ENCODE measurements at regions not wholly inside any gene's neighbourhood (a gene's known extent, or its start where the extent isn't known, plus 50 kb on each side); places are given as distances from the start of the nearest gene placed in this dataset.
A peak's percentile ranks its signal among the peaks of the same experiment; 100 is the strongest.

DNA sequence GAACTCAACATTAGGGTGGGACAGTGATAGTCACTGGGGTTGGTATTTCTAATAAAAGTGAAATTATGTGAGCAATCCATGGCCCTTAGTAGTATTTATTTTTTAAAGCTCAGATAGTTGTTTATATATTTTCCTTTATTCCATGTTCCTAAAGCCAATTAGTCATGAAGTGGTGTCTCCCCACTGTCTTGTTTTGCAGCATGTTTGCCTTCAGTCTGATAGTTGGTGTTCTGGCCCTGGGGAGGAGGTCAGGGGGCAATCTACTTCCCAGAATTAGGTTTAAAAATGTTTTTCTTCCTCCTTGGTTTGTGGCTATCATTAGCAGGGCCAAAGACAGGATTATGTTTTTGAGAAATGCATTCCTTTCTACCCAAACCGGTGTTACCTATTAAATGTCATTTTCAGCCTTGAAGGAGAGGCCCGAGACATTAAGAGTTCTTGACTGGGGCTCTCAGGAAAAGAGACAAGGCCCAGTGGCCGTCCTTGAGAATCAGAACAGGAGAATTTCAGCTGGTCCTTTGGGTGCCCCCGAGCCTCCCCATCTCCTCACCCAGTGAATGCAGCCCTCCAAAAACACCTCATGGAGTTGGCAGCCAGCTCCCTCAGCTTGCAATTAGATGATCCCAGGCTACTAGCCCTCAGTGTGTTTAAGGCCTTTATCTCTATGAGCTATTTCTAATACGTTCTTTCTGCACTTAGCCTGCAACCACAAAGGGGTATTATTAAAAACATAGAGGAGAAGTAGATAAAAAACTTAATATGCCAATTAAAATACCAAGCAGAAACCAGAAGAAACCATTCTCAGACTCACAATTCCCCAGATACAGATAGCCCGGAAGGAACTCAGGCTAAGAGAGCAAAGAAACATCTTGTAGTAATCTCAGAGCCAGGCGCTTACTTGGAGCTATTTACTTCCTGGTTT lies 71.3 kb upstream of the NGF start:
- TF ChIP-seq, protein P1, sequence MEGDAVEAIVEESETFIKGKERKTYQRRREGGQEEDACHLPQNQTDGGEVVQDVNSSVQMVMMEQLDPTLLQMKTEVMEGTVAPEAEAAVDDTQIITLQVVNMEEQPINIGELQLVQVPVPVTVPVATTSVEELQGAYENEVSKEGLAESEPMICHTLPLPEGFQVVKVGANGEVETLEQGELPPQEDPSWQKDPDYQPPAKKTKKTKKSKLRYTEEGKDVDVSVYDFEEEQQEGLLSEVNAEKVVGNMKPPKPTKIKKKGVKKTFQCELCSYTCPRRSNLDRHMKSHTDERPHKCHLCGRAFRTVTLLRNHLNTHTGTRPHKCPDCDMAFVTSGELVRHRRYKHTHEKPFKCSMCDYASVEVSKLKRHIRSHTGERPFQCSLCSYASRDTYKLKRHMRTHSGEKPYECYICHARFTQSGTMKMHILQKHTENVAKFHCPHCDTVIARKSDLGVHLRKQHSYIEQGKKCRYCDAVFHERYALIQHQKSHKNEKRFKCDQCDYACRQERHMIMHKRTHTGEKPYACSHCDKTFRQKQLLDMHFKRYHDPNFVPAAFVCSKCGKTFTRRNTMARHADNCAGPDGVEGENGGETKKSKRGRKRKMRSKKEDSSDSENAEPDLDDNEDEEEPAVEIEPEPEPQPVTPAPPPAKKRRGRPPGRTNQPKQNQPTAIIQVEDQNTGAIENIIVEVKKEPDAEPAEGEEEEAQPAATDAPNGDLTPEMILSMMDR (conservative IDR thresholded peaks at IDR 0.05; ENCODE audit: low read depth): no peak
- H3K27ac ChIP-seq: no peak overlapping the region
- DNase-seq (ENCODE audit: low spot score): no peak
- ChIA-PET POLR2A (ENCODE audit: low non-redundant PET) (no interaction called here), CTCF (interaction anchor here (0.7 kb wide), 2 partner anchors 52 to 100 kb away, joined by 3 to 6 read pairs; no protein-coding TSS in a partner anchor)

DNA sequence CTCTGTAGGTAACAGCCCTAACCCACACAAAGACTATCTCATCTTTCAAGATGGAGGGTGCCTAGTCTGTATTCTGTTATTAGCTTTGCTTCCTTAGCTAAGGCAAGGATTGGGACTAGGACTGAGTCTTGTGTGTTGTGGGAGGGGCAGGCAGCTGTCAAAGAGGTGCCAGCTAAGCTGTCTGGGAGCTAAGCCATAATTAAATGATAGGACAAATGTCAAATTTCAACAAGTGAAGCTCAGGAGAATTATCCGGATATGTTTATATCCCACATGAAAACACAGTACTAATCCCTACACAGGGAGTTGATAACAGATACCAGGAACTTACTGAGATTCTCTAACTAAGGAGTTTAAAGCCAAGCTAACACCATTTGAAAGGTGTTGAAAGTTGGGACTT lies 70.5 kb upstream of the NGF start:
- TF ChIP-seq, protein P1 (conservative IDR thresholded peaks at IDR 0.05; ENCODE audit: low read depth): no peak
- no peak for DNase-seq (ENCODE audit: low spot score)
- POLR2A ChIA-PET (ENCODE audit: low non-redundant PET): no interaction called here
- CTCF ChIA-PET: interaction anchor here (0.7 kb wide), 1 partner anchor 99 kb away, joined by 6 read pairs; no protein-coding TSS in a partner anchor
- H3K27ac ChIP-seq: no peak overlapping the region

DNA sequence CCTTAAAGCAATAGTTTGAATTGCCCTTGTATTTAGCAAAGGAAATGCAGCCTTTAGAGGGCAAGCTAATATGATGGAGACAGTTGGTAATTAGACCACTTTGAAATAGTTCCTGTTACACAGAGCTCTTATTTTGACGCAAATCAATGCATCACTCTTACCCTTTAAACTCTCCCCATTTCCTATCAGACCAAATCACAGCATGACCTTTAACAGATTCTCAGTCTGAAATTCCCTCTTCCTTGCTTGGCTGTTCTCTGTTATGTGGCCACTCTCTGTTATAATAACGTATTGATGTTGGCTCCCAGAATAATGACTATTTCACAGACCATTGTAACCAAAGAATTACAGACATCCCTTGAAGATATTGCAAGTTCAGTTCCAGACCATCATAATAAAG lies 66.9 kb upstream of the NGF start:
- no peak overlapping the region for H3K27ac ChIP-seq
- ChIA-PET POLR2A (ENCODE audit: low non-redundant PET) (no interaction called here), CTCF (no interaction called here)
- TF ChIP-seq, protein P1 (conservative IDR thresholded peaks at IDR 0.05; ENCODE audit: low read depth): no peak
- DNase-seq (ENCODE audit: low spot score): no peak

DNA sequence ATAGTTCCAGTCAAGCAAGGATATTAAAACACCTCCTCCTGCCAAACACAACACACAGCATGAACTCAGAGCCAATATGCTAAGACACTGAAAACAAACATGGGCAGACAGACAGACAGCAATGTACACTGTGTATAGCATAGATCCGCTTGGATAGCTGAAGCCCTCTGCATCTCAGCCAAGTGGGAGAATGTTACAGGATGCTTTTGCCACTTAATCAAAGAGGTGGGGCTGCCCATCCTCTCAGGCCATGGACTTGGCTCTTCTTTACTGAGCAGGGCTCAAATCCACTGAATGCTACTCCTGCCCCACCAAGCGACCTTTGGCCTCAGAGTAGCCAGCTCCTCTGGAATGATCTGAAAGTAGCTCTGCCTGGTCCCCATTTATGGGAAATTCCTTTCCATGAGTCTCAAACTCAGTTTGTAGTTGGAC lies 64.7 kb upstream of the NGF start:
- CTCF ChIA-PET: interaction anchor here (0.6 to 0.7 kb wide), 2 partner anchors 304 to 488 kb away, joined by 3 read pairs; no protein-coding TSS in a partner anchor
- POLR2A ChIA-PET (ENCODE audit: low non-redundant PET): no interaction called here
- no peak overlapping the region for H3K27ac ChIP-seq
- TF ChIP-seq, protein P1 (conservative IDR thresholded peaks at IDR 0.05; ENCODE audit: low read depth): no peak
- no peak for DNase-seq (ENCODE audit: low spot score)

DNA sequence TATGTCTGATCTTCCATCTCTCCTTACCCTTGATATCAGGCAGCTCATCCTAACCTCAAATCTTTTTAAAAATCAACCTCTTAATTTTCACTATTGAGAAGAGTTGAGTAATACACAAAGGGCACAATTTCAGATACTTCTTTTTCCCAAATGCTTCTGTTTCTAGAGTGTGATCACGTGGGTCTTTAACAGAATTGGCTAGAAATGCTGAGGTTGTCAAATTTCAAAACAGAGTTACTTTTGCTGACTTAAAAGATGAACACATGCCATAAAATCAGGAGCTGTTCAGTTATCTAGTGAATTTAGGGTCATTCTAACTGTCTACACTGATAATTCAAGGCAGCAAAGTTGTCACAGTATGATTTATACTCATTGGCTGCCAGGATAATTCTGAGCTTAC lies 63.6 kb upstream of the NGF start:
- POLR2A ChIA-PET (ENCODE audit: low non-redundant PET): no interaction called here
- CTCF ChIA-PET: interaction anchor here (0.7 kb wide), 1 partner anchor 205 kb away, joined by 3 read pairs; no protein-coding TSS in a partner anchor
- DNase-seq (ENCODE audit: low spot score): no peak
- TF ChIP-seq, protein P1 (conservative IDR thresholded peaks at IDR 0.05; ENCODE audit: low read depth): no peak
- H3K27ac ChIP-seq: no peak overlapping the region

DNA sequence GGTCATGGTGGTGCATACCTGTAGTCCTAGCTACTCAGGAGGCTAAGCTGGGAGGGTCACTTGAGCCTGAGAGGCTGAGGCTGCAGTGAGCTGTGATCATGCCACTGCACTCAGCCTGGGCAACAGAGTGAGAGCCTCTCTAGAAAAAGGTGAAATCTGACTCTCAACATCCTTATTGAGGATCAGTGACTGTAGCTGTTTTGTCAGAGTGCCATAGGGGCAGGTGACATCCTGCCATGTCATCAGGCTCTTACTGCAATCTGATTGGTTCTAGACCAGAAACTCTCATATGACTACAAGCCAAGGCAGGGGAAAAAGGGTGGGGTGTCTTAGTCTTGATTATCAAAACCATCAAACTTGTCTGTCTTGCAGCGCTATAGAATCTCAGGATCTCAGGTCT lies 62.8 kb upstream of the NGF start:
- POLR2A ChIA-PET (ENCODE audit: low non-redundant PET): no interaction called here
- peak overlapping the region; percentile 72 for H3K27ac ChIP-seq
- peak; percentile 3 for DNase-seq (ENCODE audit: low spot score)
- TF ChIP-seq, protein P1 (conservative IDR thresholded peaks at IDR 0.05; ENCODE audit: low read depth): no peak
- CTCF ChIA-PET: interaction anchor here (0.7 kb wide), 1 partner anchor 717 kb away, joined by 8 read pairs; no protein-coding TSS in a partner anchor

All from RWPE1 (cell line).